ENCODE measurements at regions not wholly inside any gene's neighbourhood (a gene's known extent, or its start where the extent isn't known, plus 50 kb on each side); places are given as distances from the start of the nearest gene placed in this dataset.

GRCh38 chr22:23389271-23390071 lies 190.6 kb downstream of the IGLL1 start:
- H3K27me3 ChIP-seq (replicated peaks) = no peaks in the 10 kb centered on the region
- H3K36me3 ChIP-seq = no peaks in the 10 kb centered on the region
- no peaks in the 10 kb centered on the region for H3K9me3 ChIP-seq (replicated peaks)
- H3K27ac ChIP-seq = no peak overlapping the region
- H3K4me1 ChIP-seq (replicated peaks) = no peaks in the 10 kb centered on the region
- no peak overlapping the region for H3K4me3 ChIP-seq
- DNase-seq (ENCODE audit: low read depth in 1 of 2, low spot score in 2 of 2) = no peak

- Histone ChIP-seq H3K9me3 (replicated peaks) (no peaks in the 10 kb centered on the region), H3K4me3 (no peak overlapping the region), H3K27ac (no peak overlapping the region), H3K27me3 (replicated peaks) (no peaks in the 10 kb centered on the region), H3K4me1 (replicated peaks) (no peaks in the 10 kb centered on the region), H3K36me3 (no peaks in the 10 kb centered on the region)
- no peak for DNase-seq (ENCODE audit: low read depth in 1 of 2, low spot score in 2 of 2)
Measured at GRCh38 chr22:23388517-23388890, 191.6 kb downstream of the IGLL1 start.

- no peaks in the 10 kb centered on the region for H3K4me1 ChIP-seq (replicated peaks)
- H3K36me3 ChIP-seq = no peaks in the 10 kb centered on the region
- no peak overlapping the region for H3K4me3 ChIP-seq
- H3K27ac ChIP-seq = no peak overlapping the region
- no peak for DNase-seq (ENCODE audit: low read depth in 1 of 2, low spot score in 2 of 2)
- H3K27me3 ChIP-seq (replicated peaks) = no peaks in the 10 kb centered on the region
- H3K9me3 ChIP-seq (replicated peaks) = no peaks in the 10 kb centered on the region
Measured at GRCh38 chr22:23387827-23388516, 192.1 kb downstream of the IGLL1 start.

GRCh38 chr22:23386822-23387580 lies 193.1 kb downstream of the IGLL1 start:
- no peaks in the 10 kb centered on the region for H3K27me3 ChIP-seq (replicated peaks)
- no peaks in the 10 kb centered on the region for H3K4me1 ChIP-seq (replicated peaks)
- DNase-seq (ENCODE audit: low read depth in 1 of 2, low spot score in 2 of 2) = no peak
- H3K4me3 ChIP-seq = no peak overlapping the region
- H3K9me3 ChIP-seq (replicated peaks) = no peaks in the 10 kb centered on the region
- no peak overlapping the region for H3K27ac ChIP-seq
- no peaks in the 10 kb centered on the region for H3K36me3 ChIP-seq

- Histone ChIP-seq H3K27me3 (replicated peaks) (no peaks in the 10 kb centered on the region), H3K36me3 (no peaks in the 10 kb centered on the region), H3K27ac (no peak overlapping the region), H3K4me1 (replicated peaks) (no peaks in the 10 kb centered on the region), H3K9me3 (replicated peaks) (no peaks in the 10 kb centered on the region), H3K4me3 (no peak overlapping the region)
- peak; percentile 68 to 81 for DNase-seq (ENCODE audit: low read depth in 1 of 2, low spot score in 2 of 2)
Measured at GRCh38 chr22:23385678-23386631, 194.1 kb downstream of the IGLL1 start.

GRCh38 chr22:23384923-23385677 lies 195.0 kb downstream of the IGLL1 start:
- Histone ChIP-seq H3K27me3 (replicated peaks) (no peaks in the 10 kb centered on the region), H3K27ac (no peak overlapping the region), H3K4me1 (replicated peaks) (no peaks in the 10 kb centered on the region), H3K9me3 (replicated peaks) (no peaks in the 10 kb centered on the region), H3K36me3 (no peaks in the 10 kb centered on the region), H3K4me3 (no peak overlapping the region)
- no peak for DNase-seq (ENCODE audit: low read depth in 1 of 2, low spot score in 2 of 2)

- no peak for DNase-seq (ENCODE audit: low read depth in 1 of 2, low spot score in 2 of 2)
- H3K27ac ChIP-seq = no peak overlapping the region
- H3K4me3 ChIP-seq = no peak overlapping the region
- H3K36me3 ChIP-seq = no peaks in the 10 kb centered on the region
- H3K9me3 ChIP-seq (replicated peaks) = no peaks in the 10 kb centered on the region
- no peaks in the 10 kb centered on the region for H3K4me1 ChIP-seq (replicated peaks)
- no peaks in the 10 kb centered on the region for H3K27me3 ChIP-seq (replicated peaks)
Measured at GRCh38 chr22:23384431-23384830, 195.7 kb downstream of the IGLL1 start.

- Histone ChIP-seq H3K9me3 (replicated peaks) (no peaks in the 10 kb centered on the region), H3K36me3 (no peaks in the 10 kb centered on the region), H3K4me1 (replicated peaks) (no peaks in the 10 kb centered on the region), H3K4me3 (no peak overlapping the region), H3K27me3 (replicated peaks) (no peaks in the 10 kb centered on the region), H3K27ac (no peak overlapping the region)
- no peak for DNase-seq (ENCODE audit: low read depth in 1 of 2, low spot score in 2 of 2)
Measured at GRCh38 chr22:23383491-23384361, 196.4 kb downstream of the IGLL1 start.

GRCh38 chr22:23382428-23383218 lies 197.5 kb downstream of the IGLL1 start:
- Histone ChIP-seq H3K36me3 (no peaks in the 10 kb centered on the region), H3K9me3 (replicated peaks) (no peaks in the 10 kb centered on the region), H3K4me1 (replicated peaks) (no peaks in the 10 kb centered on the region), H3K27ac (no peak overlapping the region), H3K4me3 (no peak overlapping the region), H3K27me3 (replicated peaks) (no peaks in the 10 kb centered on the region)
- DNase-seq (ENCODE audit: low read depth in 1 of 2, low spot score in 2 of 2) = no peak

- H3K27me3 ChIP-seq (replicated peaks) = no peaks in the 10 kb centered on the region
- no peak overlapping the region for H3K4me3 ChIP-seq
- H3K27ac ChIP-seq = no peak overlapping the region
- H3K36me3 ChIP-seq = no peaks in the 10 kb centered on the region
- DNase-seq (ENCODE audit: low read depth in 1 of 2, low spot score in 2 of 2) = no peak
- H3K9me3 ChIP-seq (replicated peaks) = no peaks in the 10 kb centered on the region
- H3K4me1 ChIP-seq (replicated peaks) = no peaks in the 10 kb centered on the region
Measured at GRCh38 chr22:23381661-23382427, 198.2 kb downstream of the IGLL1 start.

- Histone ChIP-seq H3K4me3 (no peak overlapping the region), H3K9me3 (replicated peaks) (no peaks in the 10 kb centered on the region), H3K36me3 (no peaks in the 10 kb centered on the region), H3K27ac (no peak overlapping the region), H3K27me3 (replicated peaks) (no peaks in the 10 kb centered on the region), H3K4me1 (replicated peaks) (no peaks in the 10 kb centered on the region)
- DNase-seq (ENCODE audit: low read depth in 1 of 2, low spot score in 2 of 2) = no peak
Measured at GRCh38 chr22:23380911-23381310, 199.2 kb downstream of the IGLL1 start.
